ENCODE measurements at regions not wholly inside any gene's neighbourhood (a gene's known extent, or its start where the extent isn't known, plus 50 kb on each side); places are given as distances from the start of the nearest gene placed in this dataset.

DNA sequence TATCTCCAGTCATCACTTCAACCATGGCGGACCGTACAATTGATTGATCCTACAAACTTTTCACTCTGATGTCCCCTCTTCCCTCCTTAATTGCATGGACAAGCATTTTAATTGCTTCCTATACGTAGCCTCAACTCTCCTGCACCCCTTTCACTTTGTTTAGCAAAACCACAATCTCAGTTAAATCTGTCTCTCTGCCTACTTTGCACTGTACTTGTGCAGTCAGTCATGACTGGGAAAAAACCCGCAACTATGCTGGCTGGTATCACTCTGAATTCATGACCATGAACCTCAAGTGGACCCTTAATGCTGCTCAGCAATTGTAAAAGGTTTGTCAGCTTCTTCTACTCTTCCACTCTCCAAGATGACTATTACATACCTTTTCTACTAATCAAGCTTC lies 51.7 kb upstream of the AFF2 start:
- no peaks in the 10 kb centered on the region for H4K20me1 ChIP-seq (ENCODE audit: insufficient read depth, low read length)
- H3K79me2 ChIP-seq (ENCODE audit: low read length), result no peaks in the 10 kb centered on the region
- no peak overlapping the region for H3K9ac ChIP-seq (ENCODE audit: low read length)
- no peaks in the 10 kb centered on the region for H3K36me3 ChIP-seq (replicated peaks; ENCODE audit: low read depth, low read length)
- no peak for TF ChIP-seq CTCF (IDR thresholded peaks at IDR 0.05; ENCODE audit: low read depth, low read length)
- TF ChIP-seq EZH2phosphoT487 (IDR thresholded peaks at IDR 0.05; ENCODE audit: low read depth), result no peak
- H3K4me2 ChIP-seq (ENCODE audit: low read length), result peak overlapping the region; percentile 62
- peaks cover 9% of the 10 kb centered on the region; the same call in 1 of the 2 replicates for H3K27me3 ChIP-seq (ENCODE audit: low read depth, low read length)
- peaks cover 16% of the 10 kb centered on the region for H3K4me1 ChIP-seq (ENCODE audit: low read length)
- no peak overlapping the region for H3K27ac ChIP-seq (ENCODE audit: low read length)
- no peak overlapping the region for H2AFZ ChIP-seq (ENCODE audit: low read depth, low read length)
- peak overlapping the region; percentile 22; the same call in 1 of the 2 replicates for H3K4me3 ChIP-seq (ENCODE audit: low read length)
- no peaks in the 10 kb centered on the region for H3K9me3 ChIP-seq (ENCODE audit: insufficient read depth, low read length)
